ENCODE measurements at regions not wholly inside any gene's neighbourhood (a gene's known extent, or its start where the extent isn't known, plus 50 kb on each side); places are given as distances from the start of the nearest gene placed in this dataset.

DNA sequence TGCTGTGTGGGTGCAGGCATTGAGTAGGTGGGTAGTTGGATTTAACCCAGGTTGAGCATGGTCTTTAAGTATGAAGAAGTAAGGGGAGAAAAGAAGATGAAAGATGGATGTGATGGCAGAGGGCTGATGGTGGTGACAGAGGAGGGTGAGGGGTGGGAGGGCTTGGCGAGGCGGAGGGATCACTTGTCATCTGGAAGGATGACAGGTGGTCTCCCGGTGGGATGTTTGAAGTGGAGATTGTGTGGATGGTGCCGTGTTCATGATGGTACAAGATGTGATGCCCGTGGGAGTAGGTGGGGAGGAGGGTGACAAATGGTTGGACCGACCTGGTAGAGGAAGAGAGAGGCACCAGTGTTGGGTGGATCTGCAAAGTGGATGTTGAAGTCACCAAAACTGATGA, 208.8 kb downstream of the RPLP1 start:
- no peak for TF ChIP-seq CTCF (IDR thresholded peaks at IDR 0.05)
- TF ChIP-seq POLR2AphosphoS5 (IDR thresholded peaks at IDR 0.05; ENCODE audit: low read depth, low read length): no peak
- no peak for TF ChIP-seq REST (IDR thresholded peaks at IDR 0.05; ENCODE audit: insufficient read depth in 1 of 2, low read depth in 2 of 2, low read length in 1 of 2)
- no peak for TF ChIP-seq SIN3A (IDR thresholded peaks at IDR 0.05; ENCODE audit: borderline replicate concordance, insufficient read depth, low read depth, low read length)
